ENCODE measurements at regions not wholly inside any gene's neighbourhood (a gene's known extent, or its start where the extent isn't known, plus 50 kb on each side); places are given as distances from the start of the nearest gene placed in this dataset.

DNA sequence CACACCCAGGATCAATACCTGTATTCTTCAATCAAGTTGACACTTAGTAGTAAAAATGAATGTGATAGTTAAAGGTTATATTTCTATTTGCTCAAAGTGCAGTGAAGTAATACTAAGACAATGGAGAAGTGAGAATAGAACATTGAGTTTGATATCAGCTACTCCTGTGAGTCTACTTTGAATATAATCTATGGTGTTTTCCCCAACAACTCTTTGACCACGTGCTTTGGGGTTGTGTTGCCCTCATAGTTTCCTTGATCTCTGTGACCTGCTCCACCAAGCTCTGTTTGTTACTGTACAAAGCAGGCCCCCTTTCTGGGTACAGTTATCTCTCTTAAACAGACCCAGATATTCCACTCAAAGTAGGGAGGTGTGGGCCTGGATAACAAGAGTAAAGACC is 222.9 kb downstream of the GALR1 start:
- TF ChIP-seq, protein P1, sequence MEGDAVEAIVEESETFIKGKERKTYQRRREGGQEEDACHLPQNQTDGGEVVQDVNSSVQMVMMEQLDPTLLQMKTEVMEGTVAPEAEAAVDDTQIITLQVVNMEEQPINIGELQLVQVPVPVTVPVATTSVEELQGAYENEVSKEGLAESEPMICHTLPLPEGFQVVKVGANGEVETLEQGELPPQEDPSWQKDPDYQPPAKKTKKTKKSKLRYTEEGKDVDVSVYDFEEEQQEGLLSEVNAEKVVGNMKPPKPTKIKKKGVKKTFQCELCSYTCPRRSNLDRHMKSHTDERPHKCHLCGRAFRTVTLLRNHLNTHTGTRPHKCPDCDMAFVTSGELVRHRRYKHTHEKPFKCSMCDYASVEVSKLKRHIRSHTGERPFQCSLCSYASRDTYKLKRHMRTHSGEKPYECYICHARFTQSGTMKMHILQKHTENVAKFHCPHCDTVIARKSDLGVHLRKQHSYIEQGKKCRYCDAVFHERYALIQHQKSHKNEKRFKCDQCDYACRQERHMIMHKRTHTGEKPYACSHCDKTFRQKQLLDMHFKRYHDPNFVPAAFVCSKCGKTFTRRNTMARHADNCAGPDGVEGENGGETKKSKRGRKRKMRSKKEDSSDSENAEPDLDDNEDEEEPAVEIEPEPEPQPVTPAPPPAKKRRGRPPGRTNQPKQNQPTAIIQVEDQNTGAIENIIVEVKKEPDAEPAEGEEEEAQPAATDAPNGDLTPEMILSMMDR (IDR thresholded peaks at IDR 0.05; ENCODE audit: low read depth, low read length): no peak
- no peak for TF ChIP-seq EZH2phosphoT487 (IDR thresholded peaks at IDR 0.05; ENCODE audit: low read depth)
